ENCODE measurements at regions not wholly inside any gene's neighbourhood (a gene's known extent, or its start where the extent isn't known, plus 50 kb on each side); places are given as distances from the start of the nearest gene placed in this dataset.
"Not testable (repeated sequence)": the region's sequence is repeated elsewhere in the genome, so short reads cannot be mapped to it uniquely, and the experiment has no call there.

GRCh38 chr7:153076289-153076688 lies 316.7 kb downstream of the ACTR3B start:
- TF ChIP-seq POLR2A (IDR thresholded peaks at IDR 0.05; ENCODE audit: low read depth, low read length); TAF1 (IDR thresholded peaks at IDR 0.05; ENCODE audit: borderline replicate concordance, low read depth, low read length): not testable (repeated sequence)
